Activated gamma-delta T cell treated with Interleukin-2 at 50 U/mL for 16 hours (primary cell): ENCODE measurements at regions not wholly inside any gene's neighbourhood (a gene's known extent, or its start where the extent isn't known, plus 50 kb on each side); places are given as distances from the start of the nearest gene placed in this dataset.
"Not testable (repeated sequence)": the region's sequence is repeated elsewhere in the genome, so short reads cannot be mapped to it uniquely, and the experiment has no call there.

Source experiments
- DNase-seq: peaks from one replicate; pipeline ENCODE4 v3.0.0-alpha.2; 2020

DNA sequence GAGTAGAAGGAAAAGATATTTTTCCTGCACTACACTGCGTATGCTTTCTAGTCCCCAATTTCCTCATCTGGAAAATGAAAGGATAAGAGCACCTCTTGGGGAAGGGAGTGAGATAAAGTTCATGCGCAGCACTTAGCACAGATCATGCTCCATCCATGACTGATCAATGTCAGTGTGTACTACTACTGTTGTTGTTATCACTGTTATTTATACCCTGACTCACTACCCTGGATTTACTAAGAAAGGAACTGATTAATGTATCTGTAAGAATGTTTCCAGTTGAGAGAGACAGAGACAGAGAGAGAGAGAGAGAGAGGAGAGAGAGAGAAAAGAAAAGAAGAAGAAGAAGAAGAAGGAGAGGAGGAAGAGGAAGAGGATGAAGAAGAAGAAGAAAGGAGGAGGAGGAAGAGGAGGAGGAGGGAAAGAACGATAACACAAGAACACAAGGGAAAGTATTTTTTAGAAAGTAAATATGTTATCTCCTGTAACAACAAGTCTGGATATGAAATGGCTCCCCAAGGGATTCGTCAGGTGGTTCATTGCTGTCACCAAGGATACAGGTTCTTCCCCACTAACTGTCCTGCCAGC, 212.2 kb upstream of the PROK2 start:
- DNase-seq = no peak

DNA sequence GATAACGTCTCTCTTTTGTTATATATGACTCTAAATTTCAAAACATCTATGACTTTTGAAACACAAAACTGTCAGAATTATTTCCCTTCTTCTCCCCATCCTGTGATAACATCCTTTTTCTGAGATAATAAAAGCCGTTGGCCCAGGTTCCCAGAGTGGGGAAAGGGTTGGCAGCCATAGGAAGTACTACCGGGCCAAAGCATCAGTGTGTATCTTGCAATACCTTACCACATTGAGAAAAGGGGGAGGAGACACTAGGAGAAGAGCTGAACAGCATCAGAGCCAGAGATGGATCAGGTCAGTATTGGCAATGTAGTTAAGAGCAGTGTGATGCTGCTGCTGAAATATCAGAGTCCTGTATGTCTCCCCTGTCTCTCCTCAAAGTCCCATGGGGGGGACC, 210.0 kb upstream of the PROK2 start:
- no peak for DNase-seq

DNA sequence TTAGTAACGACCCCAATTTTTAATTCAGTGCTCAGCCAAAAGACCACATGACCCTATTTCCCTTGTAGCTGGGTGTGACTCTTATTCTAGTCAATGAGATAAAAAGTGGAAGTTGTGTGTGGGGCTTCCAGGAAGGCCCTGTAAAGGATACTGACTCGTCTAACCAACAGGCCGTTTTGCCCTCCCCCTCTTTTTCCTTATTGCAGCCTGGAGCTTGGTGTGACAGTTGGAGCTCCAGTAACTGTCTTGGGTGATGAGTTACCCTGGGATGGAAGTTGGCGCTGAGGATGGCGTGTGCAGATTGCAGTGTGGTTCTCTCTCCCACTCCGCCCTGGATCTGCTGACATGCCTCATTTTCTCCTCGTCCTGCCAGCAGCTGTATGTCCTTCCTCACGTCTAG, 209.3 kb upstream of the PROK2 start:
- no peak for DNase-seq

DNA sequence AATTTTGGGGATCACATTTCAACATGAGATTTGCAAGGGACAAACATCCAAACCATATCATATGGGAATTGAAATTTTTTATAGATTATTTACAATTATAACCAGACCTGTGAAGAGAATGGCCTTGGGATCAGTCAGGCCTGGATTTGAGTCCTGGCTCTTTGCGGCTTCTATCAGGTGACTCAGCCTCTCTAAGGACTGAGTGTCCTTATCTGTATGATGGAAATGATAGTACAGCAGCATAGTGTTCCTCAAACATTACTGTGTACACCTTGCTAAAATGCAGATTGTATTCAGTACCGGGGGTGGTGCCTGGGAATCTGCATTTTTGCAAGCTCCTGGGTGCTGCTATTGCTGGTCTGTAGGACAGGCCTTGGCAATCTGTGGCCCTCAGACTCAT, 206.7 kb upstream of the PROK2 start:
- no peak for DNase-seq

DNA sequence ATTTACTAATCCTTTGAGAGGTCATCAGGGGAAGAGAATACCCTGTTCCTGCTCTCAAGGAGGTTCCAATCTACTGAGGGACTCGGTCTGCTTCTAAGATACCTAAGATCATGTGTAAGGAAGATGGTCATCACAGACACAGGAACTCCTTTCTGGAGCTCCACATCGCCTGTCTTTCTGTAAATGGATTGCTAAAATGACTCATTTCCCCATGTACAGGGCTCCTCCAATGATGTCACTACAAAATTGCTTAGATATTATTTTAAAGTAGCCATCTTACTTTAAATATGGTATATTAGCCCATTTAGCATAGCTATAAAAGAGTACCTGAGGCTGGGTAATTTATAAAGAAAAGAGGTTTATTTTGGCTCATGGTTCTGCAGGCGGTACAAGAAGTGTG, 206.1 kb upstream of the PROK2 start:
- DNase-seq = no peak

DNA sequence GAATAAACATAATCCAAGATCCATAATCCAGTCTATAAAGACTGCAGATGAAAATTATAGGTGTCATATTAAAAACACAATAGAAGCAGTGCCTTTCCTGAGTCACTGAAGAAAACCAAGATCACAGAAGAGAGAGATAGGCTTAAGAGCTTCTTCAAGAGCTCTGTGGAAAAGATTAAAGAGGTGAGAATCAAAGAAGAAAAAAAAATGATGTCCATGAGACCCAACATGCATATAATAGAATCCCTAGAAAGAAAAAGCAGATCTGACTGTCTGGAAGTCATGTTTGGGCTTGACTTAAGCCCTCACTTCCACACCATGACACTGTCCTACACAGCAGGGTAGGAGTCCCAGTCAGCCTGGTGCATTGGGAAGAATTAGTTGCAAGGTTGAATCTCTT, 205.6 kb upstream of the PROK2 start:
- no peak for DNase-seq

DNA sequence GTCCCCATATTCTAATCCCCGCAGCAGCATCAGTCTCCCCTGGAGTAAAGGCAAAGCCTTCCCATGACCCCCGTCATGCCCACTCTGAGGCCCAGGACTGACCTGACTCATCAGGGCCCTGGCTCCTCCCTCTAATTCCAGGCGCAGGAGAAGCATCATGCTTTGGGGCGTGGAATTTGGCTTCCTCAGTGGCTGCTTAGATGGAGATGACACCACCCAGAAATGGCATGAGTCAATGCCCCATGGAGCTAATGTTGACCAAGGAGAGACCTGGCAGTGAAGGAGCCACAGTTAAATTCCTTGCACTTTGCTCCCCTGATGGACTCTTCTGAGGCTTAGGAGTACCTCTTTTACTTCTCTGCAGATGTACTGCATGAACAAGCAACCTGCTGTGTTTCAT, 204.2 kb upstream of the PROK2 start:
- DNase-seq = no peak

DNA sequence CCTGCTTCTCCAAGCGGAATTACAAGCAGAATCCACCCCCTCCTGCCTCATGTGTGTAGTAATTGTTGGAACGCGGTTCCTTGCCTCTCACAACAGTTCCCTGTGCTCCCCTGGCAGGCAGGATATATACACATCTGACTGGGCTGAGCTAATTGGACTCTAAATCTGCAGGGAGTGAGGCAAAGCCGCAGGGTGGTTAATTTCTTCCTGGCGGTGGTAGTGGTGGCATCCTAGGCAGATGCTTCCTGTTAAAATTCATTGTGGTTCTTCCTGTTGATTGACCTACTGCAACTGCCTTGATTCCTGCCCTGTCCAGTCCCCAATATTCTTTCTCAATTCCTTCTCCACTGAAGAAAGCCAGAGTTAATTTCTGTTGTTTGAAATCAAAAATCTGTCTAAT, 202.9 kb upstream of the PROK2 start:
- DNase-seq = no peak

DNA sequence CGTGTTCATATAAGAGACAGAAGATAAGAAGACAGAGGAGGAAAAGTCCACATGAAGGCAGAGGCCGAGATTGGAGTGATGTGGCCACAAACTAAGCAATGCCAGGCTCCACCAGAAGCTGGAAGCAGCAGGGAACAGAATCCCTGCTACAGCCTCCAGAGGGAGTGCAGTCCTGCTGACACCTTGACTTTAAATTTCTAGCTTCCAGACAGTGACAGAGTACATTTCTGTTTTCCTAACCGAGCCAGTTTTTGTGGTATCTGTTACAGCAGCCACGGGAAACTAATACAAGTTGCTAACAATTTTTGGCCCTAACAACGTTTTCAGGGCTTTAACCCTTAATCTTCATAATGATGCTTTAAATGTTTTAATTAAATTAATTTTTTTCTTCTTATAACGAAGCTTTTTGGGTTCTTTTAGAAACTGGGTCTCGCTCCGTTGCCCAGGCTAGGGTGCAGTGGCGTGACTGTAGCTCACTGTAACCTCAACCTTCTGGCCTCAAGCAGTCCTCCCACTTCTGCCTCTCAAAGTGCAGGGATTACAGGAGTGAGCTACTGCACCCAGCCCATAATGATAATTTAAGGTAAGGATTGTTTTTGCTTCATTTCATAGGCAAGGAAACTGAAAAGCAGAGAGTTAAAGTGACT, 202.3 kb upstream of the PROK2 start:
- DNase-seq = no peak

DNA sequence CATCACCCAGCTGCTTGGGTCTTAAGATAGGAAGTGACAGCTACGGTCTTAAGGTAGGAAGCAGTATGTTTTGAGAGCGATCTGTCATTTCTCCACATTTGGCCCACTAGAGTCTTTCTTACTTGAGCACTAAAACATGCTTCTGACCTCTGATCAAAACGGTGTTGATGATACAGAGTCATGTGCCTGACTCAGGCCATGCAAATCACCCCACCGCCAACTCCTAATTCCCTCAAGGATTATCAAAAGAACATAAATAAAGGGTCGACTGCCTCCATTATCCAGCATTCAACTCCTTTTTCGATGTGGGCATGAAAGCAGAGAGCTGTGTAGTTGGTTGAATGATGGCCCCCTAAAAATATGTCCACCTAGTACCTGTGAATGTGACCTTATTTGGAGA, 201.7 kb upstream of the PROK2 start:
- DNase-seq = no peak

DNA sequence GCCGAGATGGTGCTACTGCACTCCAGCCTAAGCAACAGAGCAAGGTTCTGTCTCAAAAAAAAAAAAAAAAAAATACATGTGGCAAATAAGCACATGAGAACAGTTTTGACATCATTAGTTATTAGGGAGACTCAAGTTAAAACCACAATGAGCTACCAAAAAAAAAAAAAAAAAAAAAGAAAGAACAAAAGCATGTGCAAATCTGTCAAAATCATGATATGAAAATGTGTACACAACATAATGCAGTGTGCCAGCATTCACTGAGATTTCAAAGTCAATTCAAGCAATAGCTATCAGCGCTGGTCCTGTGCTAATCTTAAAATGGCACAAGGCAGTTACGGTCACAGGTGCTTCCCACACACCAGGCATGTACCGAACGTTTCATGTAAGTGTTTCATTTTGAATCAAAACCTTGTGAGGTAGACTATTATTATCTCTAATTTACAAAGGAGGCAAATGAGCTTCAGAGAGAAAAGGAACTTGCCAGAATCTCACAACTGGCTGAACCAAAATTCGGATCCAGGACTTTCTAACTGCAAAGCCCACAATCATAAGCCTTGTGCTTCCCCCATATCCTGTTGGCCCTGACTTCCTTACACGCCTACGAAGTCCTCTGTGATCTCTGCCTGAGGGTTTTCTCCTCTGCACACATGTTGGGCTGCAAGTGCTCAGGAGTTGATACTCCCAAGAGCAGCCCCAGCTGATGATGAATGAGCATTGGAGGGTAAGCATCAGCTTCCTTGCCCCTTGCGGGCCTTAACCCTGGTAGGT, 200.1 kb upstream of the PROK2 start:
- DNase-seq = no peak

DNA sequence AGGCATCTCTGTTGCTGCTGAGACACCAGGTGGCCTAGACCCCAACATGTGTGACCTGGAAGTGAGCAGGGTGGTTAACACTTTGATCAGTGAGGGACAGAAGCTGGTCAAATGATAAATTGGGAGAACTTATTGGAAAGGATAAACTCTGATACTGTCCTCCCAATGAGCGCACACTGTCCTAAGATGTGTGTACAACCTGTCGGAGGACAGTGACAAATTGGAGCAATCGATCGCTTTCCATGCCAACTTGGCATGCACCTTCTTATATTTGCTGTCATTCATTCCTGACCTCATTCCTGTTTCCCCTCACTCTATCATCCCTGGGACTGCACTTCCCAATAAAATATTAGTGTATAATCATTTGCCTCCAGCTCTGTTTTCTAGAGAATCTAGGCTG, 198.7 kb upstream of the PROK2 start:
- DNase-seq = no peak

DNA sequence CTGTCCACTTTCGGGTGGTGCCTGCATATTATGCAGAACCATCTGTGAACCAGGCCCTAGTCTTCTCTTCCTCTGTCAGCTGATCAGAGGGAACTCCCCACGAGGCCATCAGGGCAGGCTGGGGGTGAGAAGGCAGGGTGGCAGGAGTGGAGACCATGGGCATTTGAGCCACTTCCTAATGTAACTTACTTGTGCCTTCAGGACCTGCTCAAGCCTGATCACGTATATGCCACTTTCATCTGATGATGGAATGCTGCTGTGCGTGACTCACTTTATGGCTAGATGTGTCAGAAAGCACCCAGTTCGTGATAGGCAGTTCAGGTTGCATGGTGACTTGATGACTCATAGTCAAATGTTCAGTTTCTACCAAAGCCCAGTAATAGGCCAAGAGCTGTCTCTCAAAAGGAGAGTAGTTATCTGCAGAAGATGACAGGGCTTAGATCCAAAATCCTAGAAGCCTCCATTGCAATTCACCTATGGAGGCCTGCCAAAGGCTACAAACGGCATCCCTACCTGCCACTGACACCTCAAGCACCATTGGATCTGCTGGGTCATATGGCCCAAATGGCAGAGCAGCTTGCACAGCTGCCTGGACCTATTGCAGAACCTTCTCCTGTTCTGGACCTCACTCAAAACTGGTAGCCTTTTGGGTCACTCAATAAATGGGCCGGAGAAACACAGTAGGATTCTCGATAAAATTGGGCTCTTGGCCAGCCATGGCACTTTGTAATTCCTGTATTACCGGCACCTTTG, 197.7 kb upstream of the PROK2 start:
- not testable (repeated sequence) for DNase-seq

DNA sequence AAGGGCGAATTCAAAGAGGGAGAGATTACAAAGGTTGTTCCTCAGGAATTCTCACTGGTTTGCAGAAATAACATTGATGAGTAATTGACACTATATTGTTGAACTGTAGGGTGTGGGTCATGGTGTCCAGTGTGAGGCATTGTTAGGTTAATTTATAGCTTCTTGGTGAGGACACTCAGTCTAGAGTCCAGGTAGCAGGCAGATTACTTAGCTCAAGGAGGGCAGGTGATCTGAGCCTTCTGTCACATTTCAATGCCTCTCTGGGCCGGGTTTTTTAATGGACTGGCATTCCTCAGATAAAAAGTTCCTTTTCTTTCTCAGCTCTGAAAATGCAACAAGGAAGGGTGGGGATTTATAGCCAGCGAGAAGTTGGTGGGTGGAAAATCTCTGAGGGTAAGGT, 194.2 kb upstream of the PROK2 start:
- no peak for DNase-seq

DNA sequence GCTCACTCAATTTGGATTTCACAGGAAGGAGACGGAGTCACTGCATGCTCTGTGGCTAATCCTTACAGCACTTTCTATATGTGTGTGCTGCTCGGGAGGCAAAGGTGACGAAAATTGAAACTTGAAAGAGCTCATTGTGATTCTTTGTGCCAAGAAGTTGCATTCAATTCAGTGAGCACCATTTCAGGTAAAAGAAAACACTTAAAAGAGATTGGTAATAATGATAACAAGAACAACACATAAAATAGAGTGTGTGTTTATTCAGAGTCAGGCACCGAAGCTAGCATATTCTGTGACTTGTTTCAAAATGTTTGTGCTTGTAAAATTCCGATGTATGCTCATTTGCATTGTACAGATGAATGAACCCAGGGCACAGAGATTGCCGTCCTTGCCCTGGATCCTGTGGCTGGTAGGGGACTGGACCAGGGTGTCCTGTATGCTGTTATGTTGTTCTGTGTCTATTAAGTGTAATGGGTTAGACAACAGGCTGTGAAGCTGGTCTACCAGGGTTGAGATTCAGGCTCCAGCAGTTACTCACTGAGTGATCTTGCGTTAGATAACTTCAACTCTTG, 193.3 kb upstream of the PROK2 start:
- DNase-seq = no peak

DNA sequence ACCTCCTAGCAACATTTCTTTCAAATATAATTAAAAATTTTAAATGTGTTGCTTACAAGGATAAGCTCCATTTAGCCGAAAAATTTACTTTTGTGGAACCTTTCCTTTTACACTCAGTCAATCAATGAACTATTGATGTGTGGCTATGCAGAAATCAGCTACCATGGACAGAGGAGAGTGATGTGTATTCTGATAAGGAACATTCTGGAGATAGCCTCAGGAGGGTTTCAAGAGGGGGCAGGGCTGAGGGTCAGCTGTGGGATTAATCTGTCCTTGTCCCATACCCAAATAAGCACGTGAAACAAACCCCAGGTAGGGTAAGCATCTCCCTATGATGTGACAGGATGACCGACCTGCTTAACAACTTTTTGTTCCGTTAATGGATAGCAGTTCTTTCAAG, 192.6 kb upstream of the PROK2 start:
- no peak for DNase-seq

DNA sequence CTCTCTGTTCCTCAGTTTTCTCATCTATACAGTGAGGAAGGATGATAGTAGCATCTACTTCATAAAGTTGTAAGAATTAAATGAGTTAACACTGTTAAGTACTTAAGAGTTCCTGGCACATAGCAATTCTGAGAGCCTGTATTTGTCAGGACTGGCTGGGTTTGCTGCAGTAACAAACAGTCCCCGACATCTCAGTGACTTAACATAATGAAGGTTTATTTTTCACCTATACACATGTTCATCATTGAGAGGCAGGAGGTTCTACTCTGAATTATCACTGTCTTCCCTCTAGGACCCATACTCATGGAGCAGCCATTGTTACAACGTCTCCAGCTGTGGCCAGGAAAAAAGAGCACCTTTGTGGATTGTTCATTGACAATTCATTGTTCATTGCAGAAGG, 190.6 kb upstream of the PROK2 start:
- no peak for DNase-seq

DNA sequence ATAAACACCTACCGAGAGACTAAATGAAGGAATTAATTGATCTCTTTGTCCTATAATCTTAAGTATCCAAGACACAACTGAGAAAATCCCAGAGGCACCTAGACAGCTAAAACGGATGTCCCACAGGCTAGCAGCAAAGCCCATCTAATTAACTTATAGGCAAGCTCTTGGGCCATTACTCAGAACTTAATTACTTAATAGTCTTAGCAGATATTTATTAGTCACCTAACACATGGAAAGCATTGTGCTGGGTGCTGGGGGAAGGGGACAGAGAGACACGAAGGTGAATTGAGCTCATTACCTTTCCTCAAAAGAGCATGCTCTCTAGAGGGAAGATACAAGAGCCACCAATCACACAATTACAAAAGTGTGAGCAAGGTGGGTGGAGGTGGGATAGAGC, 189.8 kb upstream of the PROK2 start:
- no peak for DNase-seq

DNA sequence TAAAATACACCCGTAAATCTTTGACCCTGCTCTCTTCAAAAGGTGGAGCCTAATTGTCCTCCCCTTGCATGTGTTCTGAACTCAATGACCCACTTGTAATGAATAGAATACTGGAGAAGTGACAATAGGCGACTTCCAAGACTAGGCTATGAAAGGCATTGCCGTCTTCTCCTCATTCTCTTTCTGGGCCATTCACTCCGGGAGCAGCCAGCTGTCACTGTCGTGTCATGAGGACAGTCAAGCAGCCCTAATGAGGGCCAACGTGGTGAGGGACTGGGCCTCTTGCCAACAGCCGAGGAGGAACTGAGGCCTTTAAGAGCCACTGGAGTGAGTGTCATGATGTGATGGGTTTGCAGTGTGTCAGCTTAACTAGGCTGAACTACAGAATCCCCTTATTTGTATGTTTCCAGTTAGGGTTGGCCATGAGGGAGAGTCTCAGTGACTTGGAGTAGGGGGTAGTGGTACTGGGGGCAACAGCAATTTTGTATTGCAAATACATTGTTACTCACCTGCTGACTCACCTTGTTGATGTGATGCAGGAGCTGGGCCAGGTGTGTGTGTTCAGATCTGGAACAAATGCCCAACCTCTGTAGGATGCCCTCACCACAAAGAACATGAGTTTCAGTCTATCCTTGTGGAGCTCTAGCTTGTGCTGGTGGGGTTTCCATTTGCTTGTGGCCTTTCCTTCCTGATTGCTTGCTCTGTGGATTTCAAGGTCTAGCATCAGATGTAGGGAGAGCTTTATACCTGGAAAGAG, 188.5 kb upstream of the PROK2 start:
- no peak for DNase-seq

DNA sequence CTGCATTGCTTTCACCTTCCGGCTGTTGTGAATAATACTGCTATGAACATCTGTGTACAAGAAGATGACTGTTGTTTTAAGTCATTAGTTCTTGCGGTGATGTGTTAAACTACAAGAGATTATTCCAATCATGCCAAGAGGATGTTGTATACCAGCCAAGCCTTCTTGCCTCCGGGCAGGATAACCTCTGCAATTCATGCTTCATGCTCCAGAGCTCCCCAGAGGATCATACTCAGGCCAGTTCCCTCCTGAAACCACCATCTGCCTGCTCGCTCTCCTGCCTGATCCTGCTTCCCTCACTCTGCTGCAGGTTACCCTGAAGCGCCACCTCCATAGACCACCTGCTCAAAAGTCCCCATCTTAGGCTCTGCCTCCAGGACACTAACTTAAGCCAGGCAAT, 187.1 kb upstream of the PROK2 start:
- no peak for DNase-seq

DNA sequence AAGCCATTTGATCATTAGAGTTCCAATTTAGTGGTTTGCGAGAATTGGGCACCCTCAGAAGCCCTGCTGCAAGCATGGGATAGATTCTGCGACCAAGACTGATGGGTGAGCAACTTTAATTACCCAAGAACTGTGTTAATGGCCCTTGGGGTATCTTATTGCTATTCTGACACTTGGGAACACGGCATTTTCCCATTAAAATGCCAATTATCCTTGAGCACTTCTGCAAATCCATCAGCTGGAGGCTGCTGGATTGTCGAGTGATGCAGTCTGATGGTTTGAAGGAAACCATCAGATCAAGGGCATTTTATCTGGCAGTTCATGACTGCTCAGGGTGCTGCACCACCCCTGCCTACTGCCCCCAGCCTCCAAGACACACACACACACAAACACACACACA, 183.6 kb upstream of the PROK2 start:
- DNase-seq = no peak

DNA sequence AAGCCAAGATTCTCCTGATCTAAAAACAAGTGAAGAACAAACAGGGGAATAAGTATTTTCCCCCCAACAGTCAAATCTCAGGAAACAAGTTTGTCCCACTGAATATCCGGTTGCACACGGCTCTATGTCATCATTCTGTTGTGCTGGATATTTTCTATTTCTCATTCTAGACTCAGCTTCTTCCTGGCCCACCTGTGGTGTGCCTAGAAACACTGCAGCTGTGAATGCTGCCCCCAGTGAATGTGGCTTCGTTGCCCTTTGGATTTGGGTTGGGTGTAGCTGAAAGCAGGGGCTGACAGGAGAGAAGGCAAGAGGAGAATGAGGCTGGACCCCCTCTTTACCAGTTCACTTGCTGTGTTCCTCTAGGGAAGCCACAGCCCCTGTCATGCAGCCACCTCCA, 181.2 kb upstream of the PROK2 start:
- DNase-seq = no peak

DNA sequence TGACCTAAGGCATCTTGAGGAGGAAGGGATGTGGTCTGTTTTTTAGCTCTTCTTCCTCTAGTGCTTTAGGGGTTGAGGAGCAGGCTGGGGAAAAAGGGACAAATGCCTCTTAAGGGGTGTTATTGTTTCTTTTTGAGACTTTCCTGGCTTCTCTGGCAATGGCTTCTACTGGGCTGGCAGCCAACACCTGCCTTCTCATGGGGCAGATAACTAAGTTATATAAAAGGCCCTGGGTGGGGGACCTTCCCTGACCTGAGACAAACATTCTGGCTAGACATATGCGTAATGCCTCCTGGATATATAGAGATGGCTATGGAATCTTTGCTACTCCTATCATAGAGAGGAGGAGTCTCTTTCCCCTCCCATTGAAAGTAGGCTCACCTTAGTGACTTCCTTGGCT, 179.2 kb upstream of the PROK2 start:
- DNase-seq = no peak
